OCI-LY1 (cell line): ENCODE measurements at regions not wholly inside any gene's neighbourhood (a gene's known extent, or its start where the extent isn't known, plus 50 kb on each side); places are given as distances from the start of the nearest gene placed in this dataset.

Source experiments
- CTCF ChIP-seq: fragments of 200-600 bp; sonication (generic), shearing (Covaris generic); IDR thresholded peaks from 2 replicates; pipeline ENCODE4 v1.5.1; 2017; ENCODE audit warnings: mild to moderate bottlenecking, antibody characterized with exemption, low read length, moderate library complexity, mixed read lengths
- EZH2 ChIP-seq: fragments of 200-600 bp; sonication (generic), shearing (Covaris generic); IDR thresholded peaks from 2 replicates; pipeline ENCODE4 v1.8.0; 2017; ENCODE audit warnings: borderline replicate concordance, mixed run types, mild to moderate bottlenecking, antibody characterized with exemption, low read length, moderate library complexity, mixed read lengths

GRCh38 chrX:78514852-78515251 is 144.3 kb downstream of the RTL3 start:
- TF ChIP-seq CTCF: no peak
- no peak for TF ChIP-seq EZH2
